WTC11 (cell line): ENCODE measurements at regions not wholly inside any gene's neighbourhood (a gene's known extent, or its start where the extent isn't known, plus 50 kb on each side); places are given as distances from the start of the nearest gene placed in this dataset.

Source experiments
- ARID4B ChIP-seq: sonication (generic); formaldehyde crosslinking; IDR thresholded peaks from 2 replicates; pipeline ENCODE4 v1.8.0; 2023; ENCODE audit warnings: missing genetic modification reagents, mild to moderate bottlenecking, borderline replicate concordance
- ATF6 ChIP-seq: sonication (generic); formaldehyde crosslinking; IDR thresholded peaks from 2 replicates; pipeline ENCODE4 v1.8.1; 2023; ENCODE audit warnings: mild to moderate bottlenecking, missing genetic modification reagents
- CREB1 ChIP-seq: sonication (generic); formaldehyde crosslinking; IDR thresholded peaks from 2 replicates; pipeline ENCODE4 v1.8.0; 2023; ENCODE audit warnings: mild to moderate bottlenecking, missing genetic modification reagents
- CTCF ChIP-seq: fragments of 200-600 bp; IDR thresholded peaks from 2 replicates; pipeline ENCODE4 v1.8.0; 2022; ENCODE audit warnings: antibody characterized with exemption
- ESRRA ChIP-seq: sonication (generic); formaldehyde crosslinking; IDR thresholded peaks from 2 replicates; pipeline ENCODE4 v1.8.1; 2022; ENCODE audit warnings: mild to moderate bottlenecking, missing genetic modification reagents, borderline replicate concordance
- GABPB1 ChIP-seq: sonication (generic); formaldehyde crosslinking; IDR thresholded peaks from 2 replicates; pipeline ENCODE4 v1.8.1; 2023; ENCODE audit warnings: mild to moderate bottlenecking, missing genetic modification reagents
- MAX ChIP-seq: sonication (generic); formaldehyde crosslinking; IDR thresholded peaks from 2 replicates; pipeline ENCODE4 v1.8.0; 2022; ENCODE audit warnings: mild to moderate bottlenecking, missing genetic modification reagents
- SP1 ChIP-seq: sonication (generic); formaldehyde crosslinking; conservative IDR thresholded peaks from 2 replicates; pipeline ENCODE4 v1.8.1; 2022; ENCODE audit warnings: missing genetic modification reagents
- USF2 ChIP-seq: sonication (generic); formaldehyde crosslinking; IDR thresholded peaks from 2 replicates; pipeline ENCODE4 v1.8.1; 2023; ENCODE audit warnings: mild to moderate bottlenecking, missing genetic modification reagents, moderate library complexity

GRCh38 chr4:111880116-111880515 is 265.1 kb upstream of the FAM241A start:
- TF ChIP-seq ATF6 (no peak), CTCF (no peak), USF2 (CRISPR knock-in tag) (no peak), CREB1 (no peak), MAX (CRISPR knock-in tag) (no peak), ARID4B (no peak), GABPB1 (no peak), ESRRA (no peak), SP1 (CRISPR knock-in tag) (no peak)
